NOMO-1 treated with DMSO at 0.1 percent for 48 hours (cell line): ENCODE measurements at regions not wholly inside any gene's neighbourhood (a gene's known extent, or its start where the extent isn't known, plus 50 kb on each side); places are given as distances from the start of the nearest gene placed in this dataset.
A peak's percentile ranks its signal among the peaks of the same experiment; 100 is the strongest.
"Not testable (repeated sequence)": the region's sequence is repeated elsewhere in the genome, so short reads cannot be mapped to it uniquely, and the experiment has no call there.

ENCODE experiments used
- DNase-seq: peaks from one replicate; lab custom pipeline; 2025; ENCODE audit not compliant: unreplicated experiment; lab: John Stamatoyannopoulos, UW

DNA sequence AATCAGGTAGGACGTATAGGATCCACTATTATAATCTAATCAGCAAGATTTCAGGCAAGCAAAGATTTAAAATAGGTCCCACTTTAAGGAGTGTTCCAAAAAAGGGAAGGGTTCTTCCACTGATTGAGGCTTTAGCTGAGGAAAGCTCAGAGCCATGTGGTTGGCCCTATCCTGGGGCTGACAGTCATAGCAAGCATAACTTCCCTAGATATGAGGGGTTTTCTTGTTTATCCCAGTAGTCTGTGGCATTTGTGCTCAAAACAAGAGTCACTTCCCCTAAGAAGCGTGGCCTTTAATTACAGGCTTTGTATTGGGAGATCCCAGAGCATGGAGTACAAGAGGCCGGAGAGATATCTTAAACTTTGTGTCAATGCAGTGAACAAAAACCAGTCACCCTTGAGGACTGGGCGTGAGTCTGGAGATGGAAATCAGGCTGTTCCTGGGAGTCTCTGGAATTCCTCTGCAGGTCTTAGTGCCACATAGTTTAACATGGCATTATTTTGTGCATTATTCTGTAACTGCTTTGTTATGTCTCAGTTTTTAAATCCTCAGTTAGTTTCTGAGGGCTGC, 136.9 kb upstream of the FBXO11 start:
- no peak for DNase-seq

DNA sequence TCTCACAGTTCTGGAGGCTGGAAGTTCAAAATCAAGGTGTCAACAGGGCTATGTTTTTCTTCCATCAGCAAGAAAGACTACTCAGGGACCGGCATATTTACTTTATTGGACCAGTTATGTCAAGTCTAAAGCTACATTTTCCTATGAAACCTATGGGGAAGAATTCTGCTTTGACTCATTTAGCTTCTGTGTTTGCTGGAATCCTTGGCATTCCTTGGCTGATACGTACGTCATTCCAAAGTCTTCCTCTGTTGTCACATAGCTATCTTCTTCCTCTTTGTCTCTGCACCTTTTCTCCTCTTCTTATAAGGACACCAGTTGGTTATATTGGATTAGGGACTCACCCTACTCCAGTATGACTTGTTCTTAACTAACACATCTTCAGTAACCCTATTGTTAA, 137.4 kb upstream of the FBXO11 start:
- no peak for DNase-seq

DNA sequence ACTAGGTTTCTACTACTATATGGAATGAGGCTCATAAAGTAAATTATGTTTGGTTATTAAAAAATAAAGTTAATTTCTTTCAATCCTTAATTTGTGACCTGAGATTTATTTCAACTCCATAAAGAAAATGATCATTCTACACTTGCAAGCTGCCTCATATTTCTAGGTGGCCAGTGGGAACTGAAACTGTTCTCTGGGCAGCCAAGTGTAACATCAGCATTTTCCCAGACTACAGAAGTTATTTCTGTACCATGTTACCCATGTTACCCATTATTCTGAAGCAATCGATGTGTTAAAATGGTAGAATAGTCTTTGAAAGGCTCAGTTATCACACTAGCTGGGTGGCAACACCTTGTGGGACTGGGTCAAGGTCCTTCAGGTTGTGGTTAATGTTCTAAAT, 139.3 kb upstream of the FBXO11 start:
- DNase-seq: peak; percentile 21

DNA sequence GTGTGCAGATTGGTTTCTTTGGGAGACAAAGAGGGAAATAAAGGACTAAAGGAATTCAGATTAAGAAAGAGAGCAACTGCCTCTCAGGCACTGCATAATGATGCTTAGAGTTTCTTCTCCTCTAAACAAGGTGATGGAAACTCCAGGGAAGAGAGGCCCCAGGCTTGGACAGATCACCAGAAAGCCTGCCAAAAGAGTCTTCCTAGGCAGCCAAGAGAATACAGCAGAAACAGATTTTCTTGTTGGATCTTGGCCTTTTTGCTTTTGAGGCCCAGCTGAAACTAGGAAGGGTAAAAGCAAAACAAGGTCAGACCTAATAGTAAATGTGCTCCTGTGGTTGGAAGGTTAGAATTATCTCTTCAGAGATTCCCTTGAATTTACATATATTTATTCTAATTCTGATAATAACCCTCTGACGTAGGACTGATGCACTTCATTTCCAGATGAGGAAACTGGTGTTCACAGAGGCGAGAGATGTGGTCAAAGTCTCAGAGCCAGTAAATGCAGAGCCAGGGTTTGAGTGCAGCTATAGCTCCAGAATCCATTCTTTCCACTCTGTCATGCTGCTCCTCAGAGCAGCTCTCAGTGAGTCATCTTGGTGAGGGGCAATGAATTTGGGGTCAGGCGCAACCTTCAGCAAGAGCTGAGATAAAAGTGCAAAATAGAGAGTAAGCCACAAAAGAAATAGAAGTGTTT, 142.3 kb upstream of the FBXO11 start:
- DNase-seq: no peak

DNA sequence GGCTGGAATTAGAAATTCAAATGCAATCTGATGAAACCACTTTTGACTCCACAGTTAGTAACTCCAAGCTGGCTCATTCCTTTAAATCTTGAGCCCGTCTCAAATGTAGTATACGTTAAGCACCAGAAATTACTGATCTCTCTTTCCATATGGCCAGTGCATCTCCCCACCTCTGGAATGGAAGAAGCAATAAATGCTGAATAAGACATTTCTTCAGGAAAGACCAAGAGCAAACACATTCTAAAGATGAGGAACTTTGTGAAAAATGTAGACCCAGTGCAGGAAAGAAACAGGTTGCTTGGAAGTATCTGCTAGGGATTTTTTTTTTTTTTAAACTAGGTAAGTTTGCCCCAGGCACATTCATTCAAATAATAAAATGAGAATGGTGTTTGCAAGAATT, 143.1 kb upstream of the FBXO11 start:
- no peak for DNase-seq

DNA sequence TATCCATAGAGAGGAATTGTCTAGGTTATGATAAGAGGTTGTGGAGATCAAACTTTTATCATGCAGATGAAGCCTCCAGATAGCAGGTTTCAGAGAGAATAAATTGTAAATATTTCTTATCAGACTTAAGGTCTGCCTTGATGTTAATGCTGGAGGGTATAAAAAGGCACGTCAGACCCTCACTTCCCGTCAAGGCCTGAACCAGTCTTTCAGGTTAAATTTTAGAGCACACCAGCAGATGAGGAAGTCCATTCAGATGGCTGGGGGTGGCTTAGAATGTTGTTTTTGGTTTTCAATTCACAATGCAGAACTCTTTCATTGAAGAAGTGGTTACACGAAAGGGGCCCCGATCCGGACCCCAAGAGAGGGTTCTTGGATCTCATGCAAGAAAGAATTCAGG, 144.4 kb upstream of the FBXO11 start:
- peak; percentile 2 for DNase-seq

DNA sequence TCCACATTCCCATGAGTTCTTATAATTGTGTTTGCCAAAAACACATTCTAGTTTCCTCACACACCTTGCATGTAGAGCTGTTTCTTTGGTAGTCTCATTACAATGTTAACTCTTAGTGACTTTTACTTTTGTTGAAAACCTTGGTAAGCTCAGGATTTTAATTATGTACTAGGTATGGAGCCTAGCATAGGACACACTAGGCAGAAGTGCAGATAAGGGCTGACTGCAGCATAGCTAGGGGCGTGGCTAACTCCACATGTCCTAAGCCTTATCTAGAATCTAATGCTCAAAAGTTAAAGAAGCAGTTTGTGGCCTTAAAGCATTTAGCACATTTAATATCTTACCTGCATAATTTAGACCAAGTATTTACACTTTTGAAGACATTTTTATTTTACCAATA, 153.7 kb upstream of the FBXO11 start:
- DNase-seq: no peak

DNA sequence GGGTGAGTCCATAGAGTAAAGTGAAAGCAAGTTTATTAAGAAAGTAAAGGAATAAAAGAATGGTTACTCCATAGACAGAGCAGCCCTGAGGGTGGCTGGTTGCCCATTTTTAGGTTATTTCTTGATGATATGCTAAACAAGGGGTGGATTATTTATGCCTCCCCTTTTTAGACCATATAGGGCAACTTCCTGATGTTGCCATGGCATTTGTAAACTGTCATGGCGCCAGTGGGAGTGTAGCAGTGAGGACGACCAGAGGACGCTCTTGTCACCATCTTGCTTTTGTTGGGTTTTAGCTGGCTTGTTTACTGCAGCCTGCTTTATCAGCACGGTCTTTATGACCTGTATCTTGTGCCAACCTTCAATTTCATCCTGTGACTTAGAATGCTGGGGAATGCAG, 155.4 kb upstream of the FBXO11 start:
- DNase-seq: not testable (repeated sequence)

DNA sequence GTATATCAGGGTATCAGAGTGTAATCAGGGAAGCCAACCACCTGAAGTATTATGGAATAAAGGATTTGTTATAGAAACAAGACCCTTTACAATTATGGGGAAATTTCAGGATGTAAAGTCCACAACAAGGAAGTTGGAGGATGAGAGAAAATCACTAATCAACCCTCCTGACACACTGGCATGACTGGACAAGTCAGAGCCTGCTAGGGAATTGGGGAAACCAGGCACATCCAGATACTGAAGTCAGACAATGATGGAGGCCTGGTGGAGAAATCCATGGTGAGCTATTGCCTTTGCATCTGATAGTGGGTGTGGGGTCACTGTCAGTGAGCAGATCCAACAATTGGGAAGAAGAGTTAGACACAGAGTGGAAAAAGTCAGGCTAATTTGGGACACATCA, 158.8 kb upstream of the FBXO11 start:
- DNase-seq: no peak

DNA sequence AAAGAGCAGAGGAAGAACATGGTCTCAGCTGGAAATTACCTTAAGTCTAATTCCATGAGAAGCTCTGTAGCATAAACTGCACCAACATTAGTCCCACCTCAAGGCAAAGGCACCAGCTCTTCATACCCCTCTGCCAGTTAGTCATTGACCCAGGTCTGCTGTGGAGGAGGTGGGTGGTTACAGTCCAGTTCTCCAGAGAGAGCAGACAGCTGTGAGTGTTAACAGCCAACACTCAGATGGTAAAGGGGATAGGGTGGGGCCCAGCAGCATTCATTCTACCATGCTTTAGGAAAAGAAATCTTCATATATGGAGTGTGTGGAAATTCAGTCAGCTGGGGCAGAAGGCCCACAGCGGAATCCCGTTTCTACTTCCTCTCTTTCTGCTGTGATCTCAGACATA, 159.7 kb upstream of the FBXO11 start:
- DNase-seq: no peak

DNA sequence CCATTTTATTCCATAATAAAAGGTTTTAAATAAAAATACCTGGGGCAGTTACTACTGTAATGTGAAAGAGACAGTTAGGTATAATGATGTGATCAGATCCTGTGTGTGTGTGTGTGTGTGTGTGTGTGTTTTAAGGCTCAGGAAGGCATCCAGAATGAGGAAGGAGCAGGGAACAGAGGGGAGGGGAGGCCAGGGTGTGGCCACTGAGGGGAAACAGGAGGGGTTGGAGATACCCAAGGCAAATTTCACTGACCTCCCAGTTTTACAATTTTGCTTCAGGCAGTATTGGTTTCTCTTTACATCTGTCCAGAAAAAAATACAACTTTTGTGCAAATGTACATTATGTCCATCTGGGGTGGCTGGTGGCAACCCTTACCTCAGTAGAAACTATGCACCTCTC, 163.5 kb upstream of the FBXO11 start:
- peak; percentile 61 for DNase-seq

DNA sequence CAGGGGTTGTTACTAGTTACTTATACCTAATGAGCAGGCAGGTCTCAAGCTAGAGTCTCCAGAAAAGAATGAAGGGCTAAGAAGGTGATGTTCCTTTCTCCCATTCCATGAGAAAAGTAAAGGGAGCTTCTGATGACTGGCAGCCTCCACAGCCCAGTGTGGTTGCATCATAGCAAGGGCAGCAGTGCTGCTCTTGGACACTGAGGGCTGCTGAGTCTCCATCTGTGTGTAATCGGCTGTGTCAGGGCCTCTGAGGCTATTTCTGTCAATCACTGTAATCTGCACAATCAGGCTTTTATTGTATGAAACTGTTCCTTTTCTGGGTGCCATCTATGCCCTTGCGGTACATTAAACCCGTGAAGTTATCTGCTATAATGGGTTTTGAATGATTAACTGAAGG, 164.1 kb upstream of the FBXO11 start:
- DNase-seq: no peak

DNA sequence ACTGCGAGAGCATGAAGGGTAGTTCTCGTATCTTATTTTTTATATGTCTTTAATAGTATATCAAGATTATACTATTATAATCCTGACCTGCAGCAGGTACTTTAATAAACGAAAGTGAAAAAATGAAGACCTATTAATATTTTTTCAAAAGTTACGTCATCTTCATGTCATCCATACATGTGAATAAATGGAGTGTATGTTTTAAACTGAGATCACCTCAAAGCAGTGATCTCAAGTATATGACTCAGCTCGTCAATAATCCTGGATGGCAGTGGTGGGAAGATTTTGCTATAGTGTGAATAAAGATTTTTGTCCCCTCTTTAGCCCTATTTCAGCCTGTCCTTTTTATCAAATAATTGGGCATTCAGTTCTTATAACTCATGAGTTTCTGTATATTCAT, 166.3 kb upstream of the FBXO11 start:
- DNase-seq: no peak

DNA sequence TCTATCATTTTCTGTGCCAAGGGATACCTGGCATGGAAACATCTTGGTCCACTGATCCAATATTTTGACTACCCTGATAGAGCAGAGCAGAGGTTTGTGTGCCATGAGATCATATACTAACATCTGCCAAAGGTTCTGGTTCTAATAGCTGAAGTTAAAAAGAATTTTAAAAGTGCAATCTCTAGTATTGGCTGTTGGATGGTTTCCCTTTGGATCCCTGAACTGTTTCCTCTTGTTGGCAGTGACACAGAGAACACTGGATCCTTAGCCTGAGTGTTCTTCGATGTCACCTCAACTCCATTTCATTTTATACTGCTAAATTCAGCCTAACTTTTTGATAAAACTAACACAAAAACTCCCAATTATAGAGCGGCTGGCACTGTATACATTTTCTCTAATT, 169.3 kb upstream of the FBXO11 start:
- DNase-seq: no peak

DNA sequence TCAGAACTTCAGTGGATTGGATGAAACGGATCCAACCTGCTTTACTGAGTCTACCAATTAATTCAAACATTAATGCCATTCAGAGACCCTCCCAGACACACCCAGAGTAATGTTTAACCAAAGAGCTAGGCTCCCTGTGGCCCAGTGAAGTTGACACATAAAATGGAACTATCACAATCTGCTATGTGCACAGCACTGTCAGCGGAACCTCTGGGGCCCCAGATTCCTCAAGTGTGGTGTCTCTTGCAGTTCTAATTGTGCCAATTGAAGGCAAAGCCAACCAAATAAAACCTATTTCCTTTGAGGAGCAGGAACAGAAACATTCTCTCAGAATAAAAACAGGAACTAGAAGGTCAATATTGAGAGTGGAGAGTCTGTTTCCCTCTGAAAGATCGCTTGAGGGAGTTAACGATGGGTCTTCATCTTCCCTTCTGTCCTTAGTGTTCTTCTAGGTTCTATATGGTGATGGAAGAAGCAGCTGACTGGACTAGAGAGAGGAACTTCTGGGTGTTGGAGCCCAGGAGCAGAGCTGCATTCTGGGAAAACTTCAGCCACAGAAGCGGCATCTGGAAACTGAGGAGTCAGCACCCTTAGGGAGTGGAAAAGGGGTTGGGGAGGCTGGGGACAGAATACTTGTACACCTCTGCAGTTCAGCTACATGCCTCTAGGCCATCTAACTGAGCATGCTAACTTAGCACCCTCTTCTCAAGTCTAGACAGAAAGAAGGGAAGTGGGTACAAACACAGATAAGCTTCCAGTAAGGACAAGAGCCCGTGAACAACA, 174.4 kb upstream of the FBXO11 start:
- peak; percentile 89 for DNase-seq

DNA sequence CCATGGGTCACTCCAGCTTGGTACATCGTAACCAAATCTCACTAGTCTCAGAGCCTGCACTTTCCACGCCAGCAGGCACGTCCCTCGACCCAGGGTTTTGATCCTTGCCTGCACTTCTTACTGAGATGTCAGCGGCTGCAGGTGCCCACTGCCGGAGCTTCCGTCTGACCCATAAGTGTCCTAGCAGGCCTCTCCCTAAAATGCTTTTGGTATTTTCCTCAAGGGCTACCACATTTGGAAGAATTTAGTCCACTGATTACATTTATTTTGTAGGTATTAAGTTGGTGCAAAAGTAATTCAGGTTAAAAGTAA, 175.0 kb upstream of the FBXO11 start:
- DNase-seq: no peak

DNA sequence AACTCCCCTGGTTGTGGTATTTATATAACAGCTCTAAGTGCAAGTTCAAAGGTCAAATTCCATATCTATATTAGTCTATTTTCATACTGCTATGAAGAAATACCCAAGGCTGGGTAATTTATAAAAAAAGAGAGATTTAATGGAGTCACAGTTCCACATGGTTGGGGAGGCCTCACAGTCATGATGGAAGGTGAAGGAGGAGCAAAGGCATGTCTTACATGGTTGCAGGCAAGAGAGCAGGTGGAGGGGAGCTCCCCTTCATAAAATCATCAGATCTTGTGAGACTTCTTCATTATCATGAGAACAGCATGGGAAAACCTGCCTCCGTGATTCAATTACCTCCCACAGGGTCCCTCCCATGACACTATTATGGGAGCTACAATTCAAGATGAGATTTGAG, 179.6 kb upstream of the FBXO11 start:
- no peak for DNase-seq

DNA sequence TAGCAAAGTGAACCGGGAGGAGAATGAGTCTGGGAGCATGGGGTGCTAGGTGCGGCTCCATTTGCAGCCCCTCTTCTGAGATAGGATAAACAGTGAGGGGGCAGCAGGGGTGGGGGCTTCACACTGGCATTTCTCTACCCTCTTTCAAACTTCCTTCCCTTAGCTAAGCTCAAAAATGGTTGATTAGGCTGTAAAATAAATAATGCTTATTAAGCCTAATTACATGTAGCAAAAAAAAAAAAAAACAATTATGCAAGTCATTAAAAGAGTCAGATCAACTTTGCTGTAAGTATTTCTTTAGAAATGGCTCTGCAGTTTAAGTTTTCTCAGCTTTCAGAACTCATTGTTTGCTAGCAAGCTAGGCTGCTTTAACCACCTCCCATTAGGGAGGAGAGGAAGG, 182.7 kb upstream of the FBXO11 start:
- no peak for DNase-seq

DNA sequence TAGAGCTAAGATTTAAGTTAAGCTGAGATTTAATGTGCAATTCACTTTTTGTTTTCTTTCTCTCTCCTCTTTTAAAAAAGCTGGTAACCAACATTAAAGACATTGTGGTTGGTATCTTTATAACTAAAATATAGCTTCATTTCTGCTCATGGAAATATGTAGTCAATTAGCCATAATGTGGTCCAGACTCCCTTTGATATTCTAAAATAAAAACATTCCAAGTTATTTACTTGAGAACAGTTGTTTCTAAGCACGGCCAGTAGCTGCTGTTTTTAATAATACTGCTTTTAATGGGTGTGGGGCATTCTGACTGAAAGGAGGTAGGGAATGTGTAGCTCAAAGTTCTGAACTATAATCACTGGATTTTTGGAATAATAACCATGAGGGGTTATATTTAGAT, 183.3 kb upstream of the FBXO11 start:
- DNase-seq: no peak

DNA sequence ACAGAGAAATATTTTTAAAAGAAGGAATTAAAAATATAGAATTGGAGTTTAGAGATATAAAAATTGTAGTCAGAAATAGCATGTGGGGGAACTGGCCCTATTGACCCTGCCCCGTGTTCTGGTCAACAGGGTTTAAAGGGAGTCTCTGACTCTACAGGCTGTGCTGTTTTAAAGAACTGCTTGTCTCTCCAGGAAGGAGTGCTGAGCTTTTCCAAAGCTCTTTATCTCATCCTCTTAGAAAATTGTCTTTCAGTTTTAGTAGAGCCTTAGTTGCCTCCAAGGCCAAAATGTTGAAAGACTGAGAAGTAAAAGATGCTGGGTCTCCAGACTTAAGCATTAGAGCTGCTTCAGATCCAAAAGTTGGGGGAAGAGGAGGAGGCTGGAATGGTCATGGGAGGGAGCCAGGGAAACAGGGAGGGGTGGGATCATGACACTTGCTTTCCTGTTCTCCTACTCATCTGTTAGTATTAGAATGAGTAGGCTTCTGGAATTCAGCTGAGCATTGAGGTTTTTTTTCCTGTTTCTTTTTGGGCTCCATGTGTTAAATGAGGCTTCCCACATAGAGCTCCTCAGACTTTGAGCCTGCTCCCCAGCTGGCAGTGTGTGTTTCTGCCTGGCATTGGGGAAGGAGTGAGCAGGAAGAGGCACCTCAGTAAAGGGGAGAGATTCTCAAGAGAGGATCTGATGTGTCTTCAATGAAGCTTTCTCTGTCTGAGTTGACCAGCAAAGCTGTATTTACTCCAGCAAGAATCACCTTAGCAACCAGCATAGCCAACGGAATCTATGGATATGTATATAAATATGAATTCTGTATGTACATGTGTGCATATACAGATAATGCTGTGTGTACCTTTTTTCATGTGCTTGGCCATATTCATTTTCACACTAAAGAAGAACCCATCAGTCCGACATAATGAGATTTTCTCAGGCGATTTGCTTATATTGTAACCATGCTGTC, 186.8 kb upstream of the FBXO11 start:
- no peak for DNase-seq

DNA sequence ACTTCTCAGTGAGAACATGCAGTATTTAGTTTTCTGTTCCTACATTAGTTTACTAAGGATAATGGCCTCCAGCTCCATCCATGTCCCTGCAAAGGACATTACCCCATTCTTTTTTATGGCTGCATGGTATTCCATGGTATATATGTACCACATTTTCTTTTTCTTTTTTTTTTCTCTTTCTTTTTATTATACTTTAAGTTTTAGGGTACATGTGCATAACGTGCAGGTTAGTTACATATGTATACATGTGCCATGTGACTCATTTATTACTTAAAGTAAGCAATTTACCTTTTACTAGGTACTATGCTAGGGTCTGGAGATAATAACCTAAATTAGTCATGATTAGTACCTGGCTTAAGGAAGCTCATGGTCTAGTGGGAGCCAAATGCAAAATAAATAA, 190.5 kb upstream of the FBXO11 start:
- not testable (repeated sequence) for DNase-seq

DNA sequence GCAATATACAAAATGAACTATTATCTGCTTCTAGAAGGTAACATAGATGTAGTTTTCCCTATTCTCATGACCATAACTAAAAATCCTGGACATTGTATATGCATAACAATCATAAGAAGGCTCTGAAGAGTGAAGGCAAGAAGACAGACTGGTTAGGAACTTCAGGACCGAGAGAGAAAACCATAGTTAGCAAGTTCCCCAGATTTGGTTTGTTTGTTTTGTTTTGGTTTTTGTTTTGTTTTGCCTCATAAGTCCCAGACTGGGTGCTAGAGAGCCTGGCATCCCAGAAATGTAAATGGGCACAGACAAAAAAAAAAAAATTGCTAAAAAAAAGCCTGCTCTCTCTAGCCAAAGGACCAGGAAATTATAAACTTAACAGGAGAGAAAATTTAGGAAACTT, 192.2 kb upstream of the FBXO11 start:
- DNase-seq: no peak
